NK-92 (cell line): ENCODE measurements at regions not wholly inside any gene's neighbourhood (a gene's known extent, or its start where the extent isn't known, plus 50 kb on each side); places are given as distances from the start of the nearest gene placed in this dataset.

Experiments used
- DNase-seq: peaks from one replicate; lab custom pipeline; 2025; ENCODE audit not compliant: unreplicated experiment; lab: John Stamatoyannopoulos, UW

GRCh38 chr9:85213650-85214607 is 527.8 kb downstream of the AGTPBP1 start:
- DNase-seq, result no peak

DNA sequence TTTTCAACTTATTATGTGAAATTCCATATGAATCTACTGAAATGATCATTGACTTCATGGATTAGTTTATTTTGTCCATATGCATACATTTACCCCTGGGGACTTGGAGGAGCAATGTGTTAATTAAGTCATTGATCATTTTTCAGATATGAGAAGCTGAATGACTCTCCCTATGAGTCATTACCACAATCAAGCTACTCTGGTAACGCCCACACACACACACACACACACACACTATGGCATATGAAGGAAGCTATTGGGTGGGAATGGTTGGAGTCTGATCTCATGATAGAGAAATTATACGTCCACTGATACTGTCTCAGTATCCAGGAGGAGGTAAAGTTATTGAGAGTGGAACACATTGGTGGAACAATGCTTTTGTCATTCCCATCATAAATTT is 528.9 kb downstream of the AGTPBP1 start:
- DNase-seq, result no peak

DNA sequence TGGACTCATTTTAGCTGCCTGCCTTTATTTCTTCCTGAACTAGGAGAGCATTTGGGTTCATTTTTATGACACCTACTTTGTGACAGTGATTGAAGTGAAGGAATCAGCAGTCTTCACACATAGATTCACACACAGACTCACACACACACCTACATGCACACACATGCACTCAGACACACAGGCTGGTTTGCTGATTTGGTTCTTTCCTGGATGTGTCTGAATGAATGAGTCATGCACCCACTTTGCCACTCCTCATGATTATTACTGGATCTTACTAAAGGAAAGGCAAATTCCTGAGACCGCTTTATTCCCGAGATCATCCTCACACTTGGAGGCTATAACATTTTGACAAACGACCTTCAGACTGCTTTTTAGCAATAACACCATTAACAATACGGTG is 529.5 kb downstream of the AGTPBP1 start:
- no peak for DNase-seq

DNA sequence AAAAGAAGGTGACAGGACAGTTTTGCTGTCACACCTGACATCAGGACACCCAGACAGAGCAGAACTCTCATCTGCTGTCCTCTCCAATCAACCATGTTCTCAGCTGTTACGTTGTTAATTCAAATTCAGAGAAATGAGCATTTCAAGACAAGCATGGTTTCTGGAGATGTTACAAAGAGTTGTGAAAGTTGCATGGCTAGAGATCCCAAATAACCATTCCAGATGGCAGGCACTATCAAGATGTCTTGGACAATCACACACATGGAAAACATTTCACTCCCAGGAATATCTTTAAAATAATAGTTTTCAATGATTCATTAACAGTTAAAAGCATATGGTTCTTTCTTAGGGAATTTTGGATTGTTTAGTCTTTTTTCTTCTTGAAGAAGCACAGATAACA is 533.1 kb downstream of the AGTPBP1 start:
- DNase-seq, result no peak

GRCh38 chr9:85204176-85204575 is 534.6 kb downstream of the NTRK2 start:
- no peak for DNase-seq

DNA sequence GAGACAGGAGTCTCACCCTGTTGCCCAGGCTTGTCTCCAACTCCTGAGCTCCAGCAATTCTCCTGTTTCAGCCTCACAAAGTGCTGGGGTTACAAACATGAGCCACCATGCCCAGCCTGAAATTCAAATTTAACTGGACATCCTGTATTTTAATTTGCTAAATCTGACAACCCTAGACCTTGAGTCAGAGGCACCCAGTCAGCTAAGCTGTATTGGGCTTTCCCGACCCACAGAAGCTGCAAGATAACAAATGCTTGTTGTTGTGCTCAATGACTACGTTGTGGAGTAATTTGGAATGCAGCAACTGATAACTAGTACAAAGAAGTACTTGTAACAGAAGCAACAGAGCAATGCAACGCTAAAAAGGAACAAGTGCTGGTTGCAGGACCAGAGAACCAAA is 533.1 kb downstream of the NTRK2 start:
- no peak for DNase-seq

- DNase-seq, result no peak
These were observed 531.3 kb downstream of the NTRK2 start for GRCh38 chr9:85200726-85201404.

GRCh38 chr9:85199866-85200495 is 530.5 kb downstream of the NTRK2 start:
- DNase-seq, result no peak

DNA sequence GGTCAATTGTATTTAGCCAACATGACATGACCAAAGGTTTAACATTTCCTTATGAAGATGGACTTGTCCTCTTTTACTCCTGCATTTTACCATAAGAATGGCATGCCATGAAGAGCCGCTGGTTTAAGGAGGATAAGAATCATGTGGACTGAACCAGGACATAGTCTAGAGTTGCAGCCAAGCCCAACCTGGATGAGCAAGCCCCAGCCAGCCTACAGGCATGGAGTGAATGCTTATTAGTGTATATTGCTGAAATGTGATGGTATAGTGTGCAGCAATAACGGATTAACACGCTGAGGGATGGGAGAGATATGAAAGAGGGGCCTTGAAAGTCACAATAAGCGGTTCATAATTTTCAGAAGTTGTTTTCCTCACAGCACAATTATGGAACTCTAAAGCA is 523.2 kb downstream of the NTRK2 start:
- no peak for DNase-seq

DNA sequence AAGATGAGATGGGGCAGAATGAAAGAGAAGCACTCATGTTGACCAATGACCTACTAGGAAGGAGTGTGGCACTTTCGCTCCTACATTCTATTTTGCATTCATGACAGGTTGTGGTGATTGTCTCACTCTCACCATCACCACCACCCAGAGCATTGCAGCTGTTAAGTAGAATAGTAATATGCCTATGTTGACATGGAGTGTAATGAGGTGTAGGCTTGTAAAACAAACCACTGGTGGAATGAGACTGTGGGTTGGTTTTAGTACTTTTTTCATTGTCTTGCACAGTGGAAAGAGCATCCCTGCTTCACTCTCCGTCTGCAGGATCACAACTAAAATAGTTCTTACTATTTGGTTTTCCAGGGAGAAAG is 516.7 kb downstream of the NTRK2 start:
- DNase-seq, result no peak

DNA sequence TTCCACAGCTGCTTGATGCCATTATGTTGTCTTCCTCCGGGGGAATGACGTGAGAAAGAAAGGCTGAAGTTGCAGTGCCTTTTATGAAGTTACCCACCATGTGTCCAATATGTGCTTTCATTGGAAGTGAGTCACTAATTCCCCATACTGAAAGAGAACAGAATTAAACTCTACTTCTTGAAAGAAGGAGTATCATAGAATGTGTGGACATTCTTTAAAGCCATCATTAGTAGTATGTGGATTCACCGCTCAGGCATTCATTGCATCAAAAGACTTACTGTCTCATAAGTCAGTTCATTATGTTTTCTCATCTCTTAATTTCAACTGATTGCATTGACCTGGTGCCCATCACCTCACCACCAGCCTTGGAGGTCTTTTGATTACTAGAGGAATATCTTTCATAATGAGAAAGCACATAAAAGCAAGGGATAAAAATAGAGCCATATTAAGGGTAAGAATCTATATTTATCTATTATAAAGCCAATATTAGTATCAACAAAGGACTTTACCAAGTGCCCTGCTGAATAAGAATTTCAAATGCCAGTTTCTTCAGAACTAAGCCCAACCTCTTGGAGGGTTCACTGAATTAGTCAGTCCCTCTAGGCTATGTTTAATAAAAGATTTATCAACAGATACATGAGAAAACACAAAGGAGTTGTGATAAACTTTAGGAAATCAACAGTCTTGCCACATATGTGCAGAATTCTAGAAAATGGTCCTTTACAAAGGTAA is 516.1 kb downstream of the NTRK2 start:
- no peak for DNase-seq

- no peak for DNase-seq
These were observed 512.9 kb downstream of the NTRK2 start for GRCh38 chr9:85182383-85182782.

GRCh38 chr9:85178474-85178873 is 508.9 kb downstream of the NTRK2 start:
- DNase-seq, result no peak

DNA sequence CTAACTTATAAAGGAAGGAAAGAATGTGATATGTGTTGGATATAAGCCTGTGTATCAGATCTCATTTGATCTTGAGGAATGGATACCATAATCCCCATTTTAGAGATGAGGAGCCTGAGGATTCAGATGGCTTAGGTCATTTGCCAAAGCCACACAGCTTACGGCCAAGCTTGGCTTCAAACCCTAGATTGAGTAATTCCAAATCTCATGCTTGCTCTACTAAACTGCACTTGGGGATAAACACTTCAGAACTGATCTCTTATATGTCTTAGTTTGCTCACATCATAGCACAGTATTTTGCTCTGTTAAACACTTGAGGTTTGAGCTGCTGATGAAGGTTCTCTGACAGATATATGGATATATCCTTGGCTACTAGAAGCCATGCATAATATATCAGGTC is 504.4 kb downstream of the NTRK2 start:
- DNase-seq, result no peak

GRCh38 chr9:85172001-85172978 is 502.8 kb downstream of the NTRK2 start:
- no peak for DNase-seq

DNA sequence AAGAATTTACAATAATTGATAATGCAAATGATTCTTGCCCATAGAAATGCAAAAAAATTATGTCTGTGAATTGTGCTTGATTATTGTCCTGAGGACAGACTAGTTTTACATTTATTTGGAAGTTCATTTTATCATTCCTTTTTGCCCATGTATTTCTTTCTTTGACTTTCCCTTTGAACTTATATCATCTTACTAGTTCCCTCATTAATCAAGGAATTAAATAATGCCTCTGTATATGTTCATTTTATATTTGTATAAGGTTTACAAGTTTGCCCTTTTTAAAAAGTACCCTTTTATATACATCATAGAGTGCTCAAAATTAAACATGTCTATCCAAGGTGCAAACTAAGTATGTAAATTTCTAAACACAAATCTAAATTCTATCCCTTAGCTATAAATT is 501.6 kb downstream of the NTRK2 start:
- DNase-seq, result no peak

GRCh38 chr9:85168412-85168811 is 498.9 kb downstream of the NTRK2 start:
- DNase-seq, result no peak

- DNase-seq, result no peak
These were observed 497.6 kb downstream of the NTRK2 start for GRCh38 chr9:85167146-85167545.

DNA sequence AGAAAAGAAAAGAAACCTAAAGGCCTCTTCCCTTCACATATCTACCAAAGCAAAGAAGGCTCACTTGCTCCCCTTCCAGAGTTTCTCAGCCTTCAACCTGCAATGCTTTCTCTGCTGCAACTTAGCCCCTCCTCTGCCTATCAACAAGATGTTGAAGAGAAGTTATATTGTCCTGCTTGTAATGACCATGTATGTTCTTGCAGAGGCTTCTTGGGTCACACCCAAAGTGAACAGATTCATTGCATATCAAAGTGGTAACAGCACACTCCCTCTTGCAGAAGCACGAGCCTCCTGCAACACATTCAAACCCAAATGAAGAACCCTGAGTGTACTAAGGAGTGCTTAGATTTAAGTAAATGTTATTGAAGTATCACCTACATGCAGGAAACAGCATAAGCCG is 494.3 kb downstream of the NTRK2 start:
- no peak for DNase-seq

GRCh38 chr9:85163415-85163814 is 493.9 kb downstream of the NTRK2 start:
- DNase-seq, result no peak
